GM12878 (cell line): ENCODE measurements at regions not wholly inside any gene's neighbourhood (a gene's known extent, or its start where the extent isn't known, plus 50 kb on each side); places are given as distances from the start of the nearest gene placed in this dataset.

ENCODE experiments used
- HCFC1 ChIP-seq: fragments of 150-350 bp; IDR thresholded peaks from 2 replicates; pipeline ENCODE4 v1.6.1; 2014; ENCODE audit warnings: low read length
- JUND ChIP-seq: IDR thresholded peaks from 2 replicates; pipeline ENCODE4 v1.6.1; 2012; ENCODE audit warnings: low read depth, mild to moderate bottlenecking, low read length, improper control_type of control experiment, moderate library complexity
- NR2C1 ChIP-seq: fragments of 450-650 bp; IDR thresholded peaks from 2 replicates; pipeline ENCODE4 v1.6.1; 2017; ENCODE audit warnings: antibody characterized with exemption, mild to moderate bottlenecking, moderate library complexity
- POLR2A ChIP-seq: IDR thresholded peaks from 2 replicates; pipeline ENCODE4 v1.6.1; 2011; ENCODE audit warnings: low read depth, mild to moderate bottlenecking, low read length
- SPI1 ChIP-seq: IDR thresholded peaks from 2 replicates; pipeline ENCODE4 v1.6.1; 2011; ENCODE audit warnings: low read depth, mild to moderate bottlenecking, low read length, moderate library complexity, borderline replicate concordance; ENCODE audit not compliant: insufficient read depth
- SUZ12 ChIP-seq: fragments of 200-600 bp; sonication (generic); IDR thresholded peaks from one replicate; pipeline ENCODE4 v1.6.1; 2018; ENCODE audit warnings: antibody characterized with exemption, mild to moderate bottlenecking; ENCODE audit not compliant: unreplicated experiment
- USF2 ChIP-seq: IDR thresholded peaks from 2 replicates; pipeline ENCODE4 v1.6.1; 2011; ENCODE audit warnings: low read depth, low read length, improper control_type of control experiment, borderline replicate concordance
- ZBTB33 ChIP-seq: fragments of 450-650 bp; IDR thresholded peaks from 2 replicates; pipeline ENCODE4 v1.6.1; 2017; ENCODE audit warnings: mild to moderate bottlenecking

- no peak for TF ChIP-seq ZBTB33
- no peak for TF ChIP-seq NR2C1
- no peak for TF ChIP-seq POLR2A
- no peak for TF ChIP-seq HCFC1
- TF ChIP-seq SPI1: no peak
- TF ChIP-seq SUZ12: no peak
- no peak for TF ChIP-seq JUND
- TF ChIP-seq USF2: no peak
These were observed 867.5 kb downstream of the TSN start for GRCh38 chr2:122622934-122623333.
